DND-41 (cell line): ENCODE measurements at regions not wholly inside any gene's neighbourhood (a gene's known extent, or its start where the extent isn't known, plus 50 kb on each side); places are given as distances from the start of the nearest gene placed in this dataset.

Experiments
- ATAC-seq: fragments of 200-7000 bp; cut with Tn5 transposase; 3 replicates; pipeline ENCODE4 v1.9.1; 2021; ENCODE audit warnings: low read depth; ENCODE audit not compliant: insufficient read depth
- DNase-seq: peaks from one replicate; pipeline ENCODE4 v3.0.0-alpha.2; 2020
- H2AFZ ChIP-seq: 2 replicates; pipeline ENCODE4 v1.6.0; 2012; ENCODE audit warnings: low read depth, low read length
- H3K27ac ChIP-seq: 2 replicates; pipeline ENCODE4 v1.5.1; 2012; ENCODE audit warnings: low read length, inconsistent platforms
- H3K27me3 ChIP-seq: fragments of 200-600 bp; sonication (generic); 2 replicates; pipeline ENCODE4 v1.6.0; 2012; ENCODE audit warnings: low read length, mild to moderate bottlenecking, inconsistent platforms; ENCODE audit not compliant: insufficient read depth, poor library complexity
- H3K36me3 ChIP-seq: 2 replicates; pipeline ENCODE4 v1.5.1; 2012; ENCODE audit warnings: low read length, inconsistent platforms; ENCODE audit not compliant: insufficient read depth
- H3K4me1 ChIP-seq: 2 replicates; pipeline ENCODE4 v1.5.1; 2012; ENCODE audit warnings: mild to moderate bottlenecking, low read length; ENCODE audit not compliant: insufficient read depth
- H3K4me2 ChIP-seq: 2 replicates; pipeline ENCODE4 v1.6.0; 2012; ENCODE audit warnings: mild to moderate bottlenecking, moderate library complexity, low read length, inconsistent platforms; ENCODE audit not compliant: insufficient read depth
- H3K4me3 ChIP-seq, 2 experiments: fragments of 200-600 bp in 1 of 2; shearing (Covaris generic) in 1 of 2; 2 replicates each; pipeline ENCODE4 v1.5.1; 2012 to 2016; ENCODE audit warnings: inconsistent platforms in 2 of 2, low read length in 2 of 2, mild to moderate bottlenecking in 2 of 2, low read depth in 1 of 2, moderate library complexity in 1 of 2
- H3K79me2 ChIP-seq: 2 replicates; pipeline ENCODE4 v1.6.0; 2012; ENCODE audit warnings: low read length, inconsistent platforms; ENCODE audit not compliant: insufficient read depth
- H3K9ac ChIP-seq: 2 replicates; pipeline ENCODE4 v1.6.0; 2012; ENCODE audit warnings: low read depth, mild to moderate bottlenecking, inconsistent platforms, low read length, moderate library complexity
- H3K9me3 ChIP-seq: 2 replicates; pipeline ENCODE4 v1.5.1; 2012; ENCODE audit warnings: low read length, moderate library complexity, mild to moderate bottlenecking, inconsistent platforms; ENCODE audit not compliant: insufficient read depth, severe bottlenecking
- H4K20me1 ChIP-seq: 2 replicates; pipeline ENCODE4 v1.6.0; 2012; ENCODE audit warnings: low read length; ENCODE audit not compliant: insufficient read depth
- CTCF ChIP-seq: IDR thresholded peaks from 2 replicates; pipeline ENCODE4 v1.5.1; 2012; ENCODE audit warnings: borderline replicate concordance, low read length, moderate library complexity, mild to moderate bottlenecking; ENCODE audit not compliant: poor library complexity, severe bottlenecking; ENCODE audit errors: extremely low read depth
- EZH2 ChIP-seq: IDR thresholded peaks from 3 replicates; pipeline ENCODE4 v1.6.1; 2012; ENCODE audit warnings: borderline replicate concordance, low read depth, mild to moderate bottlenecking, moderate library complexity, low read length, inconsistent platforms; ENCODE audit not compliant: severe bottlenecking

- Histone ChIP-seq H3K9ac (no peak overlapping the region), H3K27ac (no peak overlapping the region), H3K9me3 (no peaks in the 10 kb centered on the region), H4K20me1 (no peaks in the 10 kb centered on the region), H2AFZ (no peak overlapping the region), H3K4me2 (no peak overlapping the region), H3K4me3 (no peak overlapping the region), H3K27me3 (no peaks in the 10 kb centered on the region), H3K4me1 (no peaks in the 10 kb centered on the region), H3K79me2 (no peaks in the 10 kb centered on the region), H3K36me3 (no peaks in the 10 kb centered on the region)
- no peak for TF ChIP-seq CTCF
- TF ChIP-seq EZH2, result no peak
- no peak for ATAC-seq
- no peak for DNase-seq
These were observed 312.4 kb upstream of the PRKD1 start for GRCh38 chr14:30240018-30240417.

GRCh38 chr14:30240685-30241084, 313.0 kb upstream of the PRKD1 start:
- Histone ChIP-seq H3K27ac (no peak overlapping the region), H3K4me3 (no peak overlapping the region)
- ATAC-seq, result no peak

GRCh38 chr14:30242744-30243143, 315.1 kb upstream of the PRKD1 start:
- H4K20me1 ChIP-seq, result no peaks in the 10 kb centered on the region
- DNase-seq (no peak), ATAC-seq (no peak)
- no peak overlapping the region for H3K4me3 ChIP-seq
- TF ChIP-seq EZH2 (no peak), CTCF (no peak)
- no peaks in the 10 kb centered on the region for H3K79me2 ChIP-seq
- H3K9ac ChIP-seq, result no peak overlapping the region
- H3K27ac ChIP-seq, result no peak overlapping the region
- no peak overlapping the region for H3K4me2 ChIP-seq
- H2AFZ ChIP-seq, result no peak overlapping the region
- H3K4me1 ChIP-seq, result no peaks in the 10 kb centered on the region
- no peaks in the 10 kb centered on the region for H3K36me3 ChIP-seq
- H3K9me3 ChIP-seq, result no peaks in the 10 kb centered on the region
- no peaks in the 10 kb centered on the region for H3K27me3 ChIP-seq

More at GRCh38 chr14:30240685-30241084, 313.0 kb upstream of the PRKD1 start:
- no peaks in the 10 kb centered on the region for H3K4me1 ChIP-seq
- no peaks in the 10 kb centered on the region for H3K79me2 ChIP-seq
- no peaks in the 10 kb centered on the region for H4K20me1 ChIP-seq
- H2AFZ ChIP-seq, result no peak overlapping the region
- no peak overlapping the region for H3K9ac ChIP-seq
- no peak for DNase-seq
- H3K9me3 ChIP-seq, result no peaks in the 10 kb centered on the region
- TF ChIP-seq EZH2 (no peak), CTCF (no peak)
- no peaks in the 10 kb centered on the region for H3K27me3 ChIP-seq
- no peak overlapping the region for H3K4me2 ChIP-seq
- H3K36me3 ChIP-seq, result no peaks in the 10 kb centered on the region

- Histone ChIP-seq H2AFZ (no peak overlapping the region), H3K4me1 (no peaks in the 10 kb centered on the region), H3K9me3 (no peaks in the 10 kb centered on the region), H3K36me3 (no peaks in the 10 kb centered on the region), H3K4me2 (no peak overlapping the region), H3K27me3 (no peaks in the 10 kb centered on the region), H4K20me1 (no peaks in the 10 kb centered on the region), H3K4me3 (no peak overlapping the region), H3K79me2 (no peaks in the 10 kb centered on the region), H3K9ac (no peak overlapping the region), H3K27ac (no peak overlapping the region)
- TF ChIP-seq EZH2, result no peak
- no peak for TF ChIP-seq CTCF
- DNase-seq (no peak), ATAC-seq (no peak)
These were observed 315.6 kb upstream of the PRKD1 start for GRCh38 chr14:30243207-30243606.
